GM12892 (cell line): ENCODE measurements at regions not wholly inside any gene's neighbourhood (a gene's known extent, or its start where the extent isn't known, plus 50 kb on each side); places are given as distances from the start of the nearest gene placed in this dataset.

ENCODE experiments used
- POLR2A ChIP-seq: IDR thresholded peaks from 2 replicates; pipeline ENCODE4 v1.6.1; 2011; ENCODE audit warnings: low read depth, low read length, control low read depth
- POLR2AphosphoS5 ChIP-seq: IDR thresholded peaks from 2 replicates; pipeline ENCODE4 v1.6.1; 2011; ENCODE audit warnings: low read depth, low read length, control low read depth
- TAF1 ChIP-seq: IDR thresholded peaks from 2 replicates; pipeline ENCODE4 v1.6.1; 2011; ENCODE audit warnings: low read depth, mild to moderate bottlenecking, control low read depth, low read length, borderline replicate concordance

GRCh38 chr6:138716013-138716412, 57.6 kb upstream of the CCDC28A start:
- TF ChIP-seq POLR2A (no peak), POLR2AphosphoS5 (no peak), TAF1 (no peak)
